Fibroblast of lung (primary cell): ENCODE measurements at regions not wholly inside any gene's neighbourhood (a gene's known extent, or its start where the extent isn't known, plus 50 kb on each side); places are given as distances from the start of the nearest gene placed in this dataset.

Experiments
- DNase-seq, 2 donors: peaks; one replicate each; pipeline versions ENCODE4 v3.0.0 to v3.0.0-alpha.2; 2010; ENCODE audit warnings: low read depth in 2 of 2
- H2AFZ ChIP-seq: 2 replicates; pipeline ENCODE4 v1.5.1; 2012; ENCODE audit warnings: low read length, control low read depth, inconsistent platforms
- H3K27ac ChIP-seq: 2 replicates; pipeline ENCODE4 v1.5.1; 2011; ENCODE audit warnings: low read length, control low read depth; ENCODE audit not compliant: insufficient read depth
- H3K27me3 ChIP-seq: 2 replicates; pipeline ENCODE4 v1.5.1; 2011; ENCODE audit warnings: mild to moderate bottlenecking, low read length; ENCODE audit not compliant: control insufficient read depth, insufficient read depth
- H3K36me3 ChIP-seq: 2 replicates; pipeline ENCODE4 v1.5.1; 2011; ENCODE audit warnings: low read length; ENCODE audit not compliant: control insufficient read depth, insufficient read depth
- H3K4me1 ChIP-seq: 2 replicates; pipeline ENCODE4 v1.5.1; 2011; ENCODE audit warnings: low read length; ENCODE audit not compliant: control insufficient read depth, insufficient read depth; ENCODE audit errors: extremely low read depth
- H3K4me2 ChIP-seq: 2 replicates; pipeline ENCODE4 v1.5.1; 2011; ENCODE audit warnings: low read length, control low read depth; ENCODE audit not compliant: insufficient read depth; ENCODE audit errors: extremely low read depth
- H3K4me3 ChIP-seq, 4 experiments: fragments of 200-600 bp in 1 of 4; sonication (generic) in 1 of 4; replicated peaks in 1 of 4; 2 replicates each; pipeline ENCODE4 v1.5.1; 2011 to 2016; ENCODE audit warnings: low read length in 4 of 4, low read depth in 3 of 4, mild to moderate bottlenecking in 3 of 4, control low read depth in 2 of 4, inconsistent platforms in 1 of 4, mixed read lengths in 1 of 4; ENCODE audit not compliant: insufficient read depth in 1 of 4; ENCODE audit errors: control extremely low read depth in 1 of 4
- H3K79me2 ChIP-seq: 2 replicates; pipeline ENCODE4 v1.5.1; 2012; ENCODE audit warnings: mild to moderate bottlenecking, low read length, inconsistent platforms; ENCODE audit not compliant: control insufficient read depth, insufficient read depth
- H3K9ac ChIP-seq: 2 replicates; pipeline ENCODE4 v1.5.1; 2011; ENCODE audit warnings: mild to moderate bottlenecking, low read length, control low read depth; ENCODE audit not compliant: insufficient read depth
- H3K9me3 ChIP-seq: 2 replicates; pipeline ENCODE4 v1.5.1; 2012; ENCODE audit warnings: low read depth, low read length; ENCODE audit not compliant: control insufficient read depth, insufficient read depth
- H4K20me1 ChIP-seq: 2 replicates; pipeline ENCODE4 v1.5.1; 2011; ENCODE audit warnings: low read length; ENCODE audit not compliant: control insufficient read depth, insufficient read depth; ENCODE audit errors: extremely low read depth
- CTCF ChIP-seq, 2 donors: IDR thresholded peaks in 1 of 2; conservative IDR thresholded peaks in 1 of 2; 1 replicate in 1 of 2; 2 replicates in 1 of 2; pipeline ENCODE4 v1.5.1; 2011 to 2012; ENCODE audit warnings: low read length in 2 of 2, control low read depth in 1 of 2, inconsistent platforms in 1 of 2, low read depth in 1 of 2, mild to moderate bottlenecking in 1 of 2
- EZH2 ChIP-seq: IDR thresholded peaks from 2 replicates; pipeline ENCODE4 v1.5.1; 2012; ENCODE audit warnings: low read length, control low read depth, mild to moderate bottlenecking; ENCODE audit errors: missing control alignments

- Histone ChIP-seq H4K20me1 (no peaks in the 10 kb centered on the region), H3K36me3 (no peaks in the 10 kb centered on the region), H3K4me2 (no peak overlapping the region), H3K27ac (no peak overlapping the region), H3K9me3 (no peaks in the 10 kb centered on the region), H3K4me3 (no peak overlapping the region), H3K4me1 (no peaks in the 10 kb centered on the region), H3K9ac (no peak overlapping the region), H3K79me2 (no peaks in the 10 kb centered on the region), H3K27me3 (peaks cover 9% of the 10 kb centered on the region), H2AFZ (no peak overlapping the region)
- DNase-seq, result no peak
- no peak for TF ChIP-seq EZH2
- no peak for TF ChIP-seq CTCF (conservative IDR thresholded peaks at IDR 0.05 in 1 of 2, IDR thresholded peaks at IDR 0.05 in 1 of 2; ENCODE audit: low read depth in 1 of 2, low read length in 2 of 2)
These were observed 229.9 kb downstream of the TFCP2L1 start for GRCh38 chr2:121055088-121055487.

- Histone ChIP-seq H3K4me1 (no peaks in the 10 kb centered on the region), H3K9ac (no peak overlapping the region), H3K27me3 (peaks cover 9% of the 10 kb centered on the region), H3K9me3 (no peaks in the 10 kb centered on the region), H3K27ac (no peak overlapping the region), H3K4me3 (no peak overlapping the region), H3K4me2 (no peak overlapping the region), H2AFZ (no peak overlapping the region), H3K79me2 (no peaks in the 10 kb centered on the region), H4K20me1 (no peaks in the 10 kb centered on the region), H3K36me3 (no peaks in the 10 kb centered on the region)
- TF ChIP-seq EZH2 (no peak), CTCF (conservative IDR thresholded peaks at IDR 0.05 in 1 of 2, IDR thresholded peaks at IDR 0.05 in 1 of 2; ENCODE audit: low read depth in 1 of 2, low read length in 2 of 2) (no peak)
- no peak for DNase-seq
These were observed 229.5 kb downstream of the TFCP2L1 start for GRCh38 chr2:121055501-121055900.

- no peak for DNase-seq
- Histone ChIP-seq H3K79me2 (no peaks in the 10 kb centered on the region), H4K20me1 (no peaks in the 10 kb centered on the region), H3K36me3 (no peaks in the 10 kb centered on the region), H3K4me3 (no peak overlapping the region), H3K4me2 (no peak overlapping the region), H3K9ac (no peak overlapping the region), H3K4me1 (no peaks in the 10 kb centered on the region), H3K27ac (no peak overlapping the region), H2AFZ (no peak overlapping the region), H3K9me3 (no peaks in the 10 kb centered on the region), H3K27me3 (peaks cover 5% of the 10 kb centered on the region)
- TF ChIP-seq CTCF (conservative IDR thresholded peaks at IDR 0.05 in 1 of 2, IDR thresholded peaks at IDR 0.05 in 1 of 2; ENCODE audit: low read depth in 1 of 2, low read length in 2 of 2), result no peak
- no peak for TF ChIP-seq EZH2
These were observed 226.0 kb downstream of the TFCP2L1 start for GRCh38 chr2:121058852-121059558.
